HG03521 (cell line): ENCODE measurements at regions not wholly inside any gene's neighbourhood (a gene's known extent, or its start where the extent isn't known, plus 50 kb on each side); places are given as distances from the start of the nearest gene placed in this dataset.
A peak's percentile ranks its signal among the peaks of the same experiment; 100 is the strongest.

Experiments
- ATAC-seq: cut with Tn5 transposase; IDR thresholded peaks from one replicate; pipeline ENCODE4 v1.9.1; 2021; ENCODE audit warnings: mild to moderate bottlenecking, moderate library complexity; ENCODE audit not compliant: unreplicated experiment

DNA sequence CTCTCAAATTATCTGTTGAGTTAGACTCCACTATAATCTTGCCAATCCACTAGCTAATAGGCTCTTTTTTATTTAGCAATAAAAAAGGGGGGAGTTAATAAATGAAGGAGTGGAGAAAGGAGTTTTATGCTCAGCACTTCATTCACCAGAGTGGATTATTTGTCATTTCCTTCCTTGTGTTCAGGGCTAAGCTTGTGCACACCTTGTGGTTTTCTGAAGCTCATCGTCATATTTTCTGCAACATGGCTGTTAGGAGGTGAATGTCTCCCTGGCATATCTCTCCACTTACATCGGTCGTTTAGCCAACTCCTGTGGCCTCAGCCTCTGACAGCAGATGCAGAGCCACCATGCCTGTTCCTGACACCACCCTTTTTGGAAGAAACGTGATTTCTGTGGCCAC, 83.9 kb upstream of the MTNR1B start:
- ATAC-seq = no peak

GRCh38 chr11:92886243-92886905, 83.1 kb upstream of the MTNR1B start:
- peak; percentile 72 for ATAC-seq

DNA sequence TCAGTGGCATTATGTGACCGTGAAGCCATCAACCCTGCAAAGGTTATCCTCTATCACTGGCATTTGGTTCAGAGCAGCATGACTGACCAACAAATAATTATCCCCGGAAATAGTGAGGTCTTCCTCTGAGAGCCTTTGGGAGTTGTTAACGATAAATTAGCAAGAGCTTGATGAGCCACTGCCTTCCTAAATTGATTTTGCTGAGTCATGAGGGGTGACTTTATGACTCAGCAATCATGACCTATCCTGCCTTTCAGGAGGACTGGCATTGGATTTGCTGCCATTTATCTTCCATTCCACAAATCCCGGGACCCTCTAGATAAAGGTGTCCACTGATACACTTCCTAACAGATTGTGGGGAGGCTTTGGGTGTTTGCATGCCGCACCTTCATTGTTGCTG, 80.8 kb upstream of the MTNR1B start:
- ATAC-seq = no peak

- ATAC-seq = no peak
Measured at GRCh38 chr11:92890846-92891245, 78.6 kb upstream of the MTNR1B start.

DNA sequence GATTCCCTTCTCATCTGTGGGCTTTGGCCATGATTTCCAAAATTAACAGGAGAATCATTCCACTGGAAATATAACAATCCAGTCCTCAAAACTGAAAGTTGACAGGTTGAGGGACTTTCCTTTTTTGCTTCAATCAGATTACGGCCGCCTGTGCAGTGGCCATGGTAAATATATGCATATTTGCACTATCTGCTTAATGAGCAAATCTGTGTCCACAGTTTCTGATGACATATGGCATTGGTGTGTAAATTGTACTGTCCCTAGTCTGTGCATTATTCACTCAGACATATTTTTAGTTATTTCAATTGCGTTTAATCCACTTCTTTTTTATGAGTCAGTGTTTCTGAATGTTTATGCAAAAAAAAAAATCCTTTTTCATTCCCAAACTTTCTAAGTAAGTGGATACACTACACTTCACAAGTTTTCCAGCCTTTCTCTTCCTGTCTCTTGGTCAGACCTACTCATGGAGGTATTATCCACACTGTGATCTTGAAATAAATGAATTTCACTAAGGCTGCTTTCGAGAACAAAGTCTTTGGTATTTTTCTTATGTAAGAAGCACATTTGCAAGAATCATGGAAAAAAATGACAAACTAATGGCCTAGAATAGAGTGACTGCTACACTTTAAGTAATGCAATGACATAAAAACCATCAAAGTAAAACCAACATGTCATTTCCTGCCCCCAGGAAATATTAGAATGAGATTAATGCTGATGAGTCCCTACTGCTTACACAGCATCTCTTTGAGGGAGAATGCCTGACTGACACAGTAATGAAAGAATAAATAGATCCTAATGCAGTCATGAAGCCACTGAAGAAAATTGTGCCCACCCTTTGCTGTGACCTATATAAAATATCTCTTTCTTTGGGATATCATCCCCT, 76.4 kb upstream of the MTNR1B start:
- ATAC-seq = no peak

GRCh38 chr11:92894197-92894596, 75.3 kb upstream of the MTNR1B start:
- no peak for ATAC-seq

GRCh38 chr11:92897487-92897886, 72.0 kb upstream of the MTNR1B start:
- ATAC-seq = no peak

GRCh38 chr11:92902417-92902816, 67.0 kb upstream of the MTNR1B start:
- no peak for ATAC-seq

DNA sequence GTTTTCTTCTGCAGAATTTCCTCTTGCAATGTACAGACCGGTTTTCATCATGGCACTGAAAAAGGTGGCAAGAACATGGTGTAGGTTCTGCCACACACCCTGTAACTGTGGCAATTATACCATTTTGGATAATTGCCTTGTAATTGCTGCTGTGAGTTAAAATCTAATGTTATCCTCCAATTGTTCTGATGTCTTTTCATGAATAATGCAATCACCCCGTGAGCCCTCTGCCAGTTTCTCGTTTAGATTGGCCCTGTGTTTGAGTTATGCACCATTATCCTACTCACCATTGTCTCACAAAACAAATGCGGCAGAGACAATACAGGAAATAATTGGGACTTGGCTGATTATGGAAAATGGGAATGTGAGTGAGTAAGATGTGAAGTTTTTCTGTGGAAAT, 61.8 kb upstream of the MTNR1B start:
- no peak for ATAC-seq

GRCh38 chr11:92909214-92909613, 60.2 kb upstream of the MTNR1B start:
- no peak for ATAC-seq

GRCh38 chr11:92911478-92911877, 58.0 kb upstream of the MTNR1B start:
- no peak for ATAC-seq

DNA sequence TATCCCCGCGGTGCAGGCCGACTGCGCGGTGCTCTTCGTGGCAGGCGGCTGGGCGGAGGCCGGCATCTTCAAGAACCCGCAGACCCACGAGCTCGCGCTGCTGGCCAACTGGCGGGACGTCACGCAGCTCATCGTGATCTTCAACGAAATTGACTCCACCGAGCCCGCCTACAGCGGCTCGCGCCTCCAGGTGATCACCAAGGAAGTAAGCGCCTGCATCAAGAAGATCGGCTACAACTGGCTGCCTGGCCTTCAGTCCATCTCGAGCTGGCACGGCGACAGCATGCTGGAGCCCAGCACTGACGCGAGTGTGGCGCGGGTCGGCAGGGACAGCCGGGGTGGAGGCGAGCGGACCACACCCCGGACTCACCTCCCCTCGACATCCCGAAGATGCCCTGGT, 53.9 kb upstream of the MTNR1B start:
- no peak for ATAC-seq

GRCh38 chr11:92916299-92916698, 53.2 kb upstream of the MTNR1B start:
- no peak for ATAC-seq

GRCh38 chr11:92917927-92918326, 51.5 kb upstream of the MTNR1B start:
- no peak for ATAC-seq

- ATAC-seq = no peak
Measured at GRCh38 chr11:92919048-92919447, 50.4 kb upstream of the MTNR1B start.
